A549 (cell line): ENCODE measurements at regions not wholly inside any gene's neighbourhood (a gene's known extent, or its start where the extent isn't known, plus 50 kb on each side); places are given as distances from the start of the nearest gene placed in this dataset.

ENCODE experiments used
- BCL3 ChIP-seq: fragments of >200 bp; sonication (Bioruptor Twin); formaldehyde crosslinking; IDR thresholded peaks from 3 replicates; pipeline ENCODE4 v1.6.1; 2016
- EP300 ChIP-seq, 2 experiments: fragments of >200 bp; sonication (Bioruptor Twin); formaldehyde crosslinking; IDR thresholded peaks; 2 replicates in 1 of 2; 3 replicates in 1 of 2; pipeline ENCODE4 v1.6.1; 2016 to 2017
- ESRRA ChIP-seq: fragments of 150-350 bp; IDR thresholded peaks from 2 replicates; pipeline ENCODE4 v1.6.1; 2014; ENCODE audit warnings: mild to moderate bottlenecking, low read length, borderline replicate concordance
- FOSB ChIP-seq: fragments of 250-450 bp; sonication (Bioruptor Pico); IDR thresholded peaks from 2 replicates; pipeline ENCODE4 v1.5.0; 2020; ENCODE audit warnings: mild to moderate bottlenecking, moderate library complexity
- JUN ChIP-seq, 2 experiments: fragments of >200 bp; sonication (Bioruptor Twin); formaldehyde crosslinking; IDR thresholded peaks; 2 replicates in 1 of 2; 3 replicates in 1 of 2; pipeline ENCODE4 v1.6.1; 2016 to 2017
- KDM1A ChIP-seq: fragments of 200-600 bp; sonication (generic); IDR thresholded peaks from 2 replicates; pipeline ENCODE4 v1.6.1; 2016; ENCODE audit warnings: low read depth, mild to moderate bottlenecking
- KDM5A ChIP-seq: fragments of 200-600 bp; sonication (generic); IDR thresholded peaks from 2 replicates; pipeline ENCODE4 v1.6.1; 2016; ENCODE audit warnings: antibody characterized with exemption, mild to moderate bottlenecking
- MAFK ChIP-seq: fragments of 450-650 bp; IDR thresholded peaks from 2 replicates; pipeline ENCODE4 v1.6.1; 2014; ENCODE audit not compliant: partially characterized antibody
- NR3C1 ChIP-seq: fragments of >200 bp; sonication (Bioruptor Twin); formaldehyde crosslinking; IDR thresholded peaks from 3 replicates; pipeline ENCODE4 v1.6.1; 2017
- PHF8 ChIP-seq: fragments of 200-600 bp; sonication (generic); IDR thresholded peaks from 2 replicates; pipeline ENCODE4 v1.6.1; 2016; ENCODE audit warnings: low read depth, mild to moderate bottlenecking, antibody characterized with exemption, moderate library complexity, borderline replicate concordance
- POLR2A ChIP-seq: IDR thresholded peaks from 2 replicates; pipeline ENCODE4 v1.6.1; 2012; ENCODE audit warnings: mild to moderate bottlenecking, low read length
- SREBF2 ChIP-seq: fragments of 450-650 bp; IDR thresholded peaks from 2 replicates; pipeline ENCODE4 v1.6.1; 2014; ENCODE audit warnings: mild to moderate bottlenecking, moderate library complexity
- ZSCAN20 ChIP-seq: fragments of 250-450 bp; sonication (Bioruptor Pico); IDR thresholded peaks from 2 replicates; pipeline ENCODE4 v1.8.0; 2022; ENCODE audit warnings: mild to moderate bottlenecking, moderate library complexity
- TF ChIP-seq, protein P1 (sequence below): fragments of >200 bp; sonication (Bioruptor Twin); formaldehyde crosslinking; IDR thresholded peaks from 3 replicates; pipeline ENCODE4 v1.5.1; 2016

DNA sequence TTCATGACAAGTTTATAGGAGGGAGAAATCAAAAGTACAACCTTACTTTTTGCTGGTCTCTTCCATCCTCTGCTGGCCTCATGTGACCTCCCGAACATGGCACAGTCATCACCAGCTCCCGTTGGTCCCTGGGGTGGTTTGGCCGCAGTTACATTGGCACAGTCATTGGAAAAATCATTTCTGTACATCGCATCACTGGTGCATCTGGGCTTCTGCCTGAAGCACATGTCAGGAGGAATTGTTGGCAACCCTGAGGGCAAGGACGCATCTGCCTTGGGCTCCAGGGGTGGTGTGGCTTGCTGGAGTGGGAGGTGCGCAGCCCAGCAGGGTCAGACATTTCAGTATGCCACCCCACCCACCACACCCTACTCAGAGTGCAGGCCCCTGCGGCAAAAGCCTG lies 162.9 kb upstream of the SLC24A3 start:
- TF ChIP-seq JUN (IDR thresholded peaks at IDR 0.05) (no peak), FOSB (CRISPR knock-in tag) (no peak), PHF8 (no peak), KDM1A (no peak), BCL3 (no peak), POLR2A (no peak), NR3C1 (no peak), EP300 (IDR thresholded peaks at IDR 0.05) (no peak), ZSCAN20 (no peak), SREBF2 (no peak), MAFK (no peak), ESRRA (no peak), KDM5A (no peak)
- TF ChIP-seq, protein P1, sequence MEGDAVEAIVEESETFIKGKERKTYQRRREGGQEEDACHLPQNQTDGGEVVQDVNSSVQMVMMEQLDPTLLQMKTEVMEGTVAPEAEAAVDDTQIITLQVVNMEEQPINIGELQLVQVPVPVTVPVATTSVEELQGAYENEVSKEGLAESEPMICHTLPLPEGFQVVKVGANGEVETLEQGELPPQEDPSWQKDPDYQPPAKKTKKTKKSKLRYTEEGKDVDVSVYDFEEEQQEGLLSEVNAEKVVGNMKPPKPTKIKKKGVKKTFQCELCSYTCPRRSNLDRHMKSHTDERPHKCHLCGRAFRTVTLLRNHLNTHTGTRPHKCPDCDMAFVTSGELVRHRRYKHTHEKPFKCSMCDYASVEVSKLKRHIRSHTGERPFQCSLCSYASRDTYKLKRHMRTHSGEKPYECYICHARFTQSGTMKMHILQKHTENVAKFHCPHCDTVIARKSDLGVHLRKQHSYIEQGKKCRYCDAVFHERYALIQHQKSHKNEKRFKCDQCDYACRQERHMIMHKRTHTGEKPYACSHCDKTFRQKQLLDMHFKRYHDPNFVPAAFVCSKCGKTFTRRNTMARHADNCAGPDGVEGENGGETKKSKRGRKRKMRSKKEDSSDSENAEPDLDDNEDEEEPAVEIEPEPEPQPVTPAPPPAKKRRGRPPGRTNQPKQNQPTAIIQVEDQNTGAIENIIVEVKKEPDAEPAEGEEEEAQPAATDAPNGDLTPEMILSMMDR = no peak
